Lower lobe of right lung (tissue), 2 donors: ENCODE measurements at regions not wholly inside any gene's neighbourhood (a gene's known extent, or its start where the extent isn't known, plus 50 kb on each side); places are given as distances from the start of the nearest gene placed in this dataset.
A peak's percentile ranks its signal among the peaks of the same experiment; 100 is the strongest.

Experiments
- ATAC-seq, 2 donors: fragments of 200-7000 bp; cut with Tn5 transposase; one replicate each; pipeline ENCODE4 v1.9.1; 2020 to 2022; ENCODE audit warnings: mild to moderate bottlenecking in 2 of 2, moderate library complexity in 2 of 2
- DNase-seq: peaks from one replicate; pipeline ENCODE4 v3.0.0-alpha.2; 2020
- H3K27ac ChIP-seq: fragments of 200-600 bp; one replicate; pipeline ENCODE4 v1.8.0; 2022
- H3K27me3 ChIP-seq: fragments of 200-600 bp; one replicate; pipeline ENCODE4 v1.8.0; 2022; ENCODE audit warnings: low read depth
- H3K36me3 ChIP-seq: fragments of 200-600 bp; one replicate; pipeline ENCODE4 v1.8.0; 2022; ENCODE audit warnings: mild to moderate bottlenecking
- H3K4me1 ChIP-seq: fragments of 200-600 bp; one replicate; pipeline ENCODE4 v1.8.0; 2022
- H3K4me3 ChIP-seq: fragments of 200-600 bp; one replicate; pipeline ENCODE4 v1.8.0; 2022; ENCODE audit warnings: mild to moderate bottlenecking
- H3K9me3 ChIP-seq: fragments of 200-600 bp; one replicate; pipeline ENCODE4 v1.8.0; 2022
- intact Hi-C: fragments of 100-400 bp; cut with DNase I; formaldehyde crosslinking; loops from one replicate; pipeline ENCODE4 v1.11.0; 2022
- TF ChIP-seq, protein P1 (sequence below): fragments of 200-600 bp; IDR thresholded peaks from one replicate; pipeline ENCODE4 v1.8.0; 2022; ENCODE audit warnings: antibody characterized with exemption, mild to moderate bottlenecking
- donor health status: DM: no; HTN: yes; CAD: no; lungs with severe emphysema.

DNA sequence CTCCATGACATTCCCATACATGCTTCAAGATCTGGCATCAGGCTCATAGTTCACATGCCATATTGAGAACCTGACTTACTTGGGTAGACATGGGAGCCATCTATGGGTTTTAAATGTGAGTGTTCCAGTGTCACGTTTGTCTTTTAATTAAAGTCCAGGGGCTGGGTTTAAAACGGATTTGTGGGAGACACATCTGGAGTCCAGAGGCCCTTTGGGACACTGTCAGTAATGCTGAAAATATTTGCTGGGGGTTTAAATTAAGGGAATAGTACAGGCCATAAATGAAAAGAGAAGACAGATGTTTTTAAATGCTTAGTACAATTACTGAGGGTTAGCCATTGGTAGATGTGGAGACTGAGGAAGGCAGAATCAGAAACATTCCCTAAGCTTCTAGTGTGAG is 478.0 kb downstream of the PID1 start:
- no peak overlapping the region for H3K27ac ChIP-seq
- no peak overlapping the region for H3K4me3 ChIP-seq
- TF ChIP-seq, protein P1, sequence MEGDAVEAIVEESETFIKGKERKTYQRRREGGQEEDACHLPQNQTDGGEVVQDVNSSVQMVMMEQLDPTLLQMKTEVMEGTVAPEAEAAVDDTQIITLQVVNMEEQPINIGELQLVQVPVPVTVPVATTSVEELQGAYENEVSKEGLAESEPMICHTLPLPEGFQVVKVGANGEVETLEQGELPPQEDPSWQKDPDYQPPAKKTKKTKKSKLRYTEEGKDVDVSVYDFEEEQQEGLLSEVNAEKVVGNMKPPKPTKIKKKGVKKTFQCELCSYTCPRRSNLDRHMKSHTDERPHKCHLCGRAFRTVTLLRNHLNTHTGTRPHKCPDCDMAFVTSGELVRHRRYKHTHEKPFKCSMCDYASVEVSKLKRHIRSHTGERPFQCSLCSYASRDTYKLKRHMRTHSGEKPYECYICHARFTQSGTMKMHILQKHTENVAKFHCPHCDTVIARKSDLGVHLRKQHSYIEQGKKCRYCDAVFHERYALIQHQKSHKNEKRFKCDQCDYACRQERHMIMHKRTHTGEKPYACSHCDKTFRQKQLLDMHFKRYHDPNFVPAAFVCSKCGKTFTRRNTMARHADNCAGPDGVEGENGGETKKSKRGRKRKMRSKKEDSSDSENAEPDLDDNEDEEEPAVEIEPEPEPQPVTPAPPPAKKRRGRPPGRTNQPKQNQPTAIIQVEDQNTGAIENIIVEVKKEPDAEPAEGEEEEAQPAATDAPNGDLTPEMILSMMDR: no peak
- H3K9me3 ChIP-seq: no peaks in the 10 kb centered on the region
- no peaks in the 10 kb centered on the region for H3K4me1 ChIP-seq
- no peak for DNase-seq
- no peaks in the 10 kb centered on the region for H3K27me3 ChIP-seq
- no peak for ATAC-seq
- intact Hi-C loops: no loop called here
- H3K36me3 ChIP-seq: no peaks in the 10 kb centered on the region

DNA sequence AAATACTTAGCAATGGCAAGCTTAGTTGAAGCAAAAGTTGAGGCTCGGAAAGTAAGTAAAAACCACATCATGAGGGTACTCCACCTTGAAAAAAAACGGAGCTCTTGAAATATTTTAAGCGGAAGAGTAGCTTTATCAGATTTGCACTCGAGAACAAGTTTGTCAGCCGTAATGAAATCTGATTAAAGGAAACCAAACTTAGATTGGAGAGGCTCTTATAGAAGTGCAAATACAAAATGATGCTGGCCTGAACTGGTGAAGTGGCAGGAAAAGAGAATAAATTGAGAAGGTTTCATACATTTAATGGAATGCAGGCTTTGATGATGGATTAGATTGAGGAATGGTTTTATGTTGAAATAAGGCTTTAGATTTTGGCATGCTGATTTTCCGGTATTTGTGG is 484.2 kb downstream of the PID1 start:
- DNase-seq (no peak), ATAC-seq (peak; percentile 77 to 93)
- no peak overlapping the region for H3K4me3 ChIP-seq
- no peak overlapping the region for H3K27ac ChIP-seq
- H3K36me3 ChIP-seq: no peaks in the 10 kb centered on the region
- no peaks in the 10 kb centered on the region for H3K9me3 ChIP-seq
- intact Hi-C loops: no loop called here
- H3K4me1 ChIP-seq: peaks cover 3% of the 10 kb centered on the region
- TF ChIP-seq, protein P1: no peak
- H3K27me3 ChIP-seq: no peaks in the 10 kb centered on the region

DNA sequence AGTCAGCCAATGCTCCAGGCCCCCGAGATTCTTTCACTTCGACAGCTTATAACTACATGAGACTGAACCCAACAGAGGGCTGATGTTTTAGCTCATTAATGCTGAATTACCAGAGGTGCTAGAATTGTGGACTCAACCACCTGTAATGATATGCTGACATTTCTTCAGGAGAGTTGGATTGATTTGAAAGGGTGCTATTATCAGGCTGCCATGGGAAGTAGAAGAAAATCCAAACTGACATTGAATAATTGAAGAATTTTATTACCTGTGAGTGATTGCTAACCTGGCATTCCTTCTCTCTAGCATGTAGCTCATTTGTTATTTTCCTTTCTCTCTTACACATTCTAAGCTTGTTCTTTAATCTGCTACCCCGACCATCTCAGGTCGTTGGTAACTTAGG is 488.8 kb downstream of the PID1 start:
- no peak overlapping the region for H3K4me3 ChIP-seq
- no peaks in the 10 kb centered on the region for H3K9me3 ChIP-seq
- ATAC-seq: no peak
- no peaks in the 10 kb centered on the region for H3K36me3 ChIP-seq
- DNase-seq: no peak
- intact Hi-C loops: no loop called here
- H3K27me3 ChIP-seq: no peaks in the 10 kb centered on the region
- H3K27ac ChIP-seq: no peak overlapping the region
- TF ChIP-seq, protein P1: no peak
- H3K4me1 ChIP-seq: no peaks in the 10 kb centered on the region

- no peak overlapping the region for H3K27ac ChIP-seq
- H3K4me3 ChIP-seq: no peak overlapping the region
- TF ChIP-seq, protein P1: no peak
- ATAC-seq (peak in 1 of 2 donors; percentile 29), DNase-seq (no peak)
- intact Hi-C loops: no loop called here
- no peaks in the 10 kb centered on the region for H3K4me1 ChIP-seq
- H3K9me3 ChIP-seq: no peaks in the 10 kb centered on the region
- H3K36me3 ChIP-seq: no peaks in the 10 kb centered on the region
- H3K27me3 ChIP-seq: no peaks in the 10 kb centered on the region
Measured at GRCh38 chr2:228777855-228778355, 493.2 kb downstream of the PID1 start.

GRCh38 chr2:228774548-228774947 is 496.5 kb downstream of the PID1 start:
- Histone ChIP-seq H3K27ac (no peak overlapping the region), H3K9me3 (no peaks in the 10 kb centered on the region), H3K27me3 (no peaks in the 10 kb centered on the region), H3K4me3 (no peak overlapping the region), H3K4me1 (no peaks in the 10 kb centered on the region), H3K36me3 (no peaks in the 10 kb centered on the region)
- ATAC-seq (no peak), DNase-seq (no peak)
- intact Hi-C loops: no loop called here
- TF ChIP-seq, protein P1: no peak

GRCh38 chr2:228771774-228772173 is 499.3 kb downstream of the PID1 start:
- no peaks in the 10 kb centered on the region for H3K9me3 ChIP-seq
- no peak overlapping the region for H3K4me3 ChIP-seq
- DNase-seq: no peak
- TF ChIP-seq, protein P1: no peak
- no peaks in the 10 kb centered on the region for H3K36me3 ChIP-seq
- intact Hi-C loops: no loop called here
- no peaks in the 10 kb centered on the region for H3K4me1 ChIP-seq
- H3K27ac ChIP-seq: peak overlapping the region; percentile 70
- peak; percentile 26 to 54 for ATAC-seq
- H3K27me3 ChIP-seq: no peaks in the 10 kb centered on the region
